ENCODE measurements at regions not wholly inside any gene's neighbourhood (a gene's known extent, or its start where the extent isn't known, plus 50 kb on each side); places are given as distances from the start of the nearest gene placed in this dataset.

GRCh38 chr1:193709607-193710006, 523.2 kb upstream of the B3GALT2 start:
- no peak for DNase-seq (ENCODE audit: low spot score)

GRCh38 chr1:193707271-193708021, 521.0 kb upstream of the B3GALT2 start:
- no peak for DNase-seq (ENCODE audit: low spot score)

- DNase-seq (ENCODE audit: low spot score) = no peak
Observed at GRCh38 chr1:193706766-193707165, 520.4 kb upstream of the B3GALT2 start.

DNA sequence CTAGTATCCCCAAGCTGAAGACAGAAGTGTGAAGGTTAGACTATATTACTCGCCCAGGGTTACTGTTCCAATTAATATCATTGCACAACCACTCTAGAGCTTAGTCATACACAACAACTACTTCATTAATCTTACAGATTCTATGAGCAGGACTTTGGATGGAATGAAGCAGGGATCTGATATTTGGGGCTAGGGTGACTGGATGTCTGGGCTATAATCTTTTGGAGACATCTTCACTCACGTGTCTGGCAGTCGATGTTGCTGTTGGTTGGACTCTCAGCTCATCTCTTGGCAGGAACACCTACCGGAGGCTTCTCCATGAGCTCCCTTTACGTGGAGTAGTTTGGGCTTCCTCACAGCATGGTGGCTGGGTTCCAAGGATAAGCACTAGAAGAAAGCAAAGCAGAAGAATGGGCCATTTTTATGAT, 519.2 kb upstream of the B3GALT2 start:
- DNase-seq (ENCODE audit: low spot score) = no peak

GRCh38 chr1:193703655-193704054, 517.2 kb upstream of the B3GALT2 start:
- DNase-seq (ENCODE audit: low spot score) = no peak

- no peak for DNase-seq (ENCODE audit: low spot score)
Observed at GRCh38 chr1:193703121-193703520, 516.7 kb upstream of the B3GALT2 start.

DNA sequence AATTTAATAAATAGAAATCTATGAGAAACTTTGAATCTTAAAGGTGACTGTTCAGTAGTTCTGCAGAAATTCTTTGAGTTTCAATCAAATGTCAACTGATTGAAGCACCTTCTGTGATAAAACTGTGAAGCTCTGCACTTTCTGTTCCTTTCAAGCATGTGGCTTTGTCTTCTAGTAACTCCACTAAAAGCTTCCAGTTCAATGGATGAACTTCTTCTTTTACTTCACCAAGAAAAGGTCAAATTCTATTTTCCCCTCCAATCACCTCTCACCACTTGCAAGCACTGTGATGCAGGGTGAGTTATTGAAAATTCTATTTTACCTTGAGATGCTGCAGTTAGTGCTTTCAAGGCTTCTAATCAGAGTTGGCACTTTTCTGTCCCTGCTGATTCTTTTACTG, 515.3 kb upstream of the B3GALT2 start:
- no peak for DNase-seq (ENCODE audit: low spot score)

DNA sequence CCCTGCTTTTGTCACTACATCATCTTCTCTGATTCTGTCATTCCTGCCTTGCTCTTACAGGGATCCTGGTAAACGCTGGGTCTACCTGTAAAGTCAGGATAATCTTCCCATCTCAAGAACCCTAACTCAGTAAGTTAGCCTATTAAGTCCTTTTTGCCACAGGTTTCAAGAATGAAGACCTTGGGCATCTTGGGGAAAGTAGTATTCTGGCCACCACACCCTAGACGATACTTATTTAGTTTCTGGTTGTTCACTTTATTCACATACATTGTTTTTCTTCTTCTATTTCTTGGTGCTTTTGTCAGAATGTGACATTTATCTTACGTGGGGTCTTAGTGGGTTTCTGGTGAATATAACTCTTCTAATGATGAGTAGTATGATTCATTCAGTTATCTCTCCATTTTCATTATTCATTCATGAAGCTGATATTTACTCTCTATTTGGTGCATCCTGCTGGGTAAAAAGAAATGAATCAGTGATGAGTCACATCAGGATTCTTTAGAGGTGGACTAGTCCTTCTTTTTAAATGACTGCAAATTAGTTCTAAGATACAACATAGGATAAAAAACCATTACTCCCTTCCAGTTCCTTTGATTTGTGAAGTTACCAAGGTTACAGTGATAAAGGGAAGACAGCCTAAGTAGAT, 514.4 kb upstream of the B3GALT2 start:
- no peak for DNase-seq (ENCODE audit: low spot score)

DNA sequence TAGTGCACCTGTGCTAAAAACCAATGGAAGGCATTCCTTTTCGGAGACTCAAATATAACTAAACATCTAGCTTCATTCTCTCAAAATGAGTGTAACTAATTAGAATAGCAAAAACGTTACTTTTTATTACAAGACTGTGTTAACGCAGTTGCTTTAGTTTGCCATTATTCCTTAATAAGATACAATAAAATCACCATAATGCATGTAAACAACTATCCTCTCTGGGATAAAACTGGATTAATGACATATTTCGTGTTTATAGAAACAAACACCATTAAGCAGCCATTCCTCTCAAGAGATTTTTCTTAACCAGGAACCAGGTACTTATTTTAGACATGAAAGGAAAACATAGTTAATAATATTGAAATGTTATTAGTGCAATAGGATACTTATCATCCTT, 512.8 kb upstream of the B3GALT2 start:
- DNase-seq (ENCODE audit: low spot score) = no peak

- DNase-seq (ENCODE audit: low spot score) = no peak
Observed at GRCh38 chr1:193697776-193698175, 511.4 kb upstream of the B3GALT2 start.

GRCh38 chr1:193697115-193697762, 510.8 kb upstream of the B3GALT2 start:
- no peak for DNase-seq (ENCODE audit: low spot score)

DNA sequence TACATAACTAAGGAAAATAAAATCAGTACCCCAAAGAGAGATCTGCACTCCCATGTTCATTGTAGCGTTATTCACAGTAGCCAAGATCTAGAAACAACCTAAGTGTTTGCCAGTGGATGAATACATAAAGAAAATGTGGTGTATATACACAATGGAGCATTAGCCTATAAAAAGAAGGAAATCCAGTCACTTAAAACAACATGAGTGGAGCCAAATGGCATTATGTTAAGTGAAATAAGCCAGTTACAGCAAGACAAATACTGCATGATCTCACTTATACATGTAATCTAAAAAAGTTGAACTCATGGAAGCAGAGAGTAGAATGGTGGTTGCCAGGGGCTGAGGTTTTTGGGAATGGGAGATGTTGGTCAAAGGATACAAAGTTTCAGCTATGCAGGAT, 508.3 kb upstream of the B3GALT2 start:
- DNase-seq (ENCODE audit: low spot score) = no peak

- no peak for DNase-seq (ENCODE audit: low spot score)
Observed at GRCh38 chr1:193685986-193686385, 499.6 kb upstream of the B3GALT2 start.

GRCh38 chr1:193681422-193681821, 495.0 kb upstream of the B3GALT2 start:
- DNase-seq (ENCODE audit: low spot score) = no peak

DNA sequence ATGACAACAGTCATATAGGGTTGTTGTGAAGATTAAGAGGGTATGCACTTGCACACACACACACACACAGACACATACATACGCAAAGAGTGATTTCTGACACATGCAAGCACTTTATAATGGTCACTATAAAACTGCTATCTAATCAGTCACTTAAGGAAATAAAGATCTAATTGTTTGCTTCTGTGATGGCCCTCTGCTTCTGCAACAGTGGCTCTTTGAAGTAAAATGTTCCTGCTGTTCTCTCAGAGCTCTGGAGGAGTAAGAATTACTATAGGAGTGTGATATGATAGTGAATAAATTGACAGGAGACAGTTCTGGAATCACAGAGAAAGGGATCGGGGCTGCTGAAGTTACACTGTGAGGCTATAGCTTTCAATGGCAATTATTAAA, 494.5 kb upstream of the B3GALT2 start:
- no peak for DNase-seq (ENCODE audit: low spot score)

GRCh38 chr1:193680247-193680923, 494.0 kb upstream of the B3GALT2 start:
- no peak for DNase-seq (ENCODE audit: low spot score)

DNA sequence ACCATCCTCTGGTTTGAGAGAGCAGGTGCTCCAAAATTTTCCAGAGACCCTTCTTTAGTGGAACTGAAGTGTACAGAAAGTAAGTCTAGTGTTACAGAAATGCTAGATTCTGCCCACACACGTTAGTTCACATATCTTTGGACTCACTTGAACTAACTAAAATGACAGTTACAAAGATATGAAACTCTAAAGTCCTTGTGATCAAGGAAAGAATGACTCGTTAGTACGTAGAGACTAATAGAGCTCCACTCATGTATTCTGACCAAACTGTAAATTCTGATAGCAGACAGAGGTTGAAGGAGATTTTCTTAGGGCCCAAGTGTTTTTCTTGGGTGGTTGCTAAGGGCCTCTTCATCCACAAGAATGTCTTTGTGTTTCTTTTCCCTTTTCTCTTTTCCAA, 491.5 kb upstream of the B3GALT2 start:
- DNase-seq (ENCODE audit: low spot score) = no peak

GRCh38 chr1:193676996-193677549, 490.7 kb upstream of the B3GALT2 start:
- DNase-seq (ENCODE audit: low spot score) = no peak

- DNase-seq (ENCODE audit: low spot score) = no peak
Observed at GRCh38 chr1:193674292-193674944, 488.0 kb upstream of the B3GALT2 start.

- DNase-seq (ENCODE audit: low spot score) = no peak
Observed at GRCh38 chr1:193666485-193667083, 480.2 kb upstream of the B3GALT2 start.

DNA sequence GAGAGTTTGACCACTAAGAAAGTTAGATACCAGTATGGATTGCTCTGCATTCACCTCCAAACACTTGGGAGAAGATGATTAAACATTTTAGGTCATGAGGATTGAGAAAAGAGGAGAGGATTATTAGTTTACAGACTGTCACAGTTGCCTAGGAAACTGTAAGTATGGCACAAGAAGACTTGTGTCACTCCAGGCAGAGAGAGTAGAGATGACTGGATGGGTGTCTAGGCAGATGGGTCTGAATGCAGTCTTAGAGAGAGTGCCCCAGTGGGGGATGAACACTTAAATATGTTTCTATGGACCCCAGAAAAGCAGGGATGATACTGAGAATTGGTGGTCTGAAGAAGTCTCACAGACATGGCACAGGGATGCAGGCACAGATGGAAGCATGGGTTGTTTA, 477.6 kb upstream of the B3GALT2 start:
- no peak for DNase-seq (ENCODE audit: low spot score)

GRCh38 chr1:193662030-193662429, 475.6 kb upstream of the B3GALT2 start:
- DNase-seq (ENCODE audit: low spot score) = no peak
